Activated CD4-positive, alpha-beta T cell treated with anti-CD3 and anti-CD28 coated beads, Interleukin-2, amount 50 U/mL, for 48 hours (primary cell): ENCODE measurements at regions not wholly inside any gene's neighbourhood (a gene's known extent, or its start where the extent isn't known, plus 50 kb on each side); places are given as distances from the start of the nearest gene placed in this dataset.
"Not testable (repeated sequence)": the region's sequence is repeated elsewhere in the genome, so short reads cannot be mapped to it uniquely, and the experiment has no call there.

Source experiments
- DNase-seq, 2 experiments: peaks; one replicate each; pipeline ENCODE4 v3.0.0-alpha.2; 2020

GRCh38 chr2:21194147-21194546 lies 70.4 kb downstream of the TDRD15 start:
- no peak for DNase-seq

- no peak for DNase-seq
Observed at GRCh38 chr2:21194858-21195271, 71.1 kb downstream of the TDRD15 start.

GRCh38 chr2:21195326-21195725 lies 71.6 kb downstream of the TDRD15 start:
- no peak for DNase-seq

- no peak for DNase-seq
Observed at GRCh38 chr2:21198637-21199036, 74.9 kb downstream of the TDRD15 start.

DNA sequence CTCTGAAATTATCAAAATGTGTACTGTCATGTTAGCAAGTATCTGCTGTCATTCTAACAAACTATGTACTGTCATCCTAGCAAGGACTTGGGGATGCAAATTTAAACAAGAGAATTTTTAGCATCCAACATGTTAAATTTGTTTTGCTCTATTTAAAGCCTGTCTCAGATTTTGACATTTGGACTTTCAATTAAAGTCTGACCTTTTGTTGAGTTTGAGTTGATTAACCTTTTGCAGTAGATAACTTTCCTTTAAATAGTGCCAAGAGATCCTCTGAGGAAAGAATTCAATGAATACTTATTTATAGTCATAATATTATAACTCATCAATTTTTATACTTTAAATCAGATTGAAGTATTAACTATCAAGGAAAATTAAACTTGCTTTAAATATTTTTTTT lies 80.2 kb downstream of the TDRD15 start:
- no peak for DNase-seq

DNA sequence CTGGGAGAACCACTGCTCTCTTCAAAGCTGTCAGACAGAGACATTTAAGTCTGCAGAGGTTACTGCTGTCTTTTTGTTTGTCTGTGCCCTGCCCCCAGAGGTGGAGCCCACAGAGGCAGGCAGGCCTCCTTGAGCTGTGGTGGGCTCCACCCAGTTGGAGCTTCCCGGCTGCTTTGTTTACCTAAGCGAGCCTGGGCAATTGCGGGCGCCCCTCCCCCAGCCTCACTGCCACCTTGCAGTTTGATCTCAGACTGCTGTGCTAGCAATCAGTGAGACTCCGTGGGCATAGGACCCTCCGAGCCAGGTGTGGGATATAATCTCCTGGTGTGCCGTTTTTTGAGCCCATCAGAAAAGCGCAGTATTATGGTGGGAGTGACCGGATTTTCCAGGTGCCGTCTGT lies 90.3 kb downstream of the TDRD15 start:
- not testable (repeated sequence) for DNase-seq

- no peak for DNase-seq
Observed at GRCh38 chr2:21217442-21217841, 93.7 kb downstream of the TDRD15 start.

- DNase-seq: no peak
Observed at GRCh38 chr2:21220930-21221329, 97.2 kb downstream of the TDRD15 start.

DNA sequence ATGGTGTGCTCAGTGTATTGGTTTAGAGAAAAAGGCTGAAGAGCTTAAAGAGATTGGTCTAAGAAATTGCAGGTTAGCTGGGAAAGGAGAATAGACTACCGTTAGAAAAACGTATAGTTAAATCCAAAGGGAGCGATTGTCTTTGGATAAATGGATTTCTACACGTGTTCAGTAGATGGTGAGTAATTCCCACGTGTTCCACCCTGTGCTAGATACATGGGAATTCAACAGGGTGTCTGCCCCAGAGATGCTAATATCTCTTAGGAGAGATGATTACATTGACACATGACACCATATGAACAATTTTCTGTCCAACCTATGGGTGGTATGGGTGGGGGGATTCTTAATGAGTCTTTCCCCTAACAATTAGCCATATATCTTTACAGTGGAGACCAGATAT lies 99.8 kb downstream of the TDRD15 start:
- no peak for DNase-seq

- no peak for DNase-seq
Observed at GRCh38 chr2:21228041-21228895, 104.5 kb downstream of the TDRD15 start.

GRCh38 chr2:21229302-21229701 lies 105.5 kb downstream of the TDRD15 start:
- DNase-seq: no peak

GRCh38 chr2:21230140-21230539 lies 106.4 kb downstream of the TDRD15 start:
- no peak for DNase-seq

DNA sequence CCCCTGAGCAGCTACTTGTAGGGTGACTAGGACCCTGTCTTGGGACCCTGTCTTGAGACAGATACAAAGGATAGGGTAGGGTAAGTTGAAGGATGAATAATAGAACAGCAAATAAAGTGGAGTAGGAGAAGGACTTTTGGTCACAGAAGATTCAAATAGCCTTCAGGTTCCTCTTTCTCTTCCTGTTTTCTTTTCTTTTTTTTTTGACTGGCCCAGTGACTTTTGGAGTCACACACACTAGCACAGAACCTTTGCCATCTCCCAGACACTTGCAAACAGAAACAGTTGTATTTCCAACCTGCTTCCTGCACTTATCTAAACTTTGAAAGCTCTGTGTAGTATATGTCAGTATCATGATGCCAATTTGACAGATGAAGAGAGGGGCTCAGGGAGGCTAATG lies 108.2 kb downstream of the TDRD15 start:
- DNase-seq: no peak

GRCh38 chr2:21233194-21233593 lies 109.4 kb downstream of the TDRD15 start:
- no peak for DNase-seq

DNA sequence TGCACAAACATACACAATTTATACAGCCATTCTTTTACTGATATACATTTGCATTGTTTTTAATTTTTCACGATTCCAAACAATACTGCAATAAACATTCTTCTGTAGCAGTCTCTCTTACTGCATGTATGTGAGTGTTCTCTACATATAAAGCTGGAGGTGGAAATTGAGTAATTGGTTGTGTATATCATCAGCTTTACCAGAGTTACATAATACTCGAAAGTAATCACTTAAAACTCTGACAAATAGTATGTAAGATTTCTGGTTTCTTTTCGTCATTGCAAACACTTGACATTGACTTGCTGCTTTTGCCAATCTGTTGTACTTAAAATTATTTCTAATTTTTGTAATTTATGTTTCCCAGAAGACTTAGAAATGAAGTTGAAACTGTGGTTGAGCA lies 110.2 kb downstream of the TDRD15 start:
- no peak for DNase-seq

- no peak for DNase-seq
Observed at GRCh38 chr2:21234464-21235120, 110.8 kb downstream of the TDRD15 start.

- not testable (repeated sequence) for DNase-seq
Observed at GRCh38 chr2:21239749-21240148, 116.0 kb downstream of the TDRD15 start.

- no peak for DNase-seq
Observed at GRCh38 chr2:21244161-21244560, 120.4 kb downstream of the TDRD15 start.

DNA sequence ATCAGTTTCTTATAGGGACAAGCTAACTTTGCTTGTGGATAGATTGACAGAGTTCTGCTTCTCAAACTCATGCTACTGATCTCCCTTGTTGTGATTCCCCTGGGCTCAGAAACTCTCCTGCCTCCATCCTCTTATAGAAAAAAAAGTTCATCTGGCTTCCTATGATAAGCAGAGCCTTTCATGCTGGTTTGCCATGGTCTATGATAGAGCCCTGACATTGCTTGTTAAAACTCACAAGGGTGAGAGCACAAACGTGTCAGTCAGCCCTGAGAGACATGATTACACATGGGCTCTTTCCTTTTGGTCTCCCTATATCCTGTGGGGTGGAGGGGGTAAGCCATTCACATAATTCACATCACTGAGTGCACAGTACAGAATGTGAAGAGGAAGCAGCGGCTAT lies 121.8 kb downstream of the TDRD15 start:
- no peak for DNase-seq

DNA sequence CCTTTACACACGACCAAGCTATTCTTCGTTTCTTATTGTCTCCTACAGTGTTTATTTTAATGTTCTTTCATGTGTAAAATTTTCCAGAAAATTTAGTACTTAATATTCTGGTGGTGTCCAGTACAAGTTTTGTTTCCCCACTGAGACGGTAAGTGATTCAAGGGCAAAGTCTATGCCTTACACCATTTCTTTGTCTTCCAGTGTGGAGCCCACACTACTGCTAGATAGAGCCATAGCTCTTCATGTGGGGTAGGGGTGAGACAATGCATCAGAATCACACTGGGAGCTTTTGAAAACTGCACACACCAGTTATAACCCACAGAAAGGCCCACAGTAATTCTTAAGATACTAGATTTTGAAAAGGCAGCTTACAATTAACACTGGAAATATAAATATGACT lies 125.6 kb downstream of the TDRD15 start:
- DNase-seq: no peak

DNA sequence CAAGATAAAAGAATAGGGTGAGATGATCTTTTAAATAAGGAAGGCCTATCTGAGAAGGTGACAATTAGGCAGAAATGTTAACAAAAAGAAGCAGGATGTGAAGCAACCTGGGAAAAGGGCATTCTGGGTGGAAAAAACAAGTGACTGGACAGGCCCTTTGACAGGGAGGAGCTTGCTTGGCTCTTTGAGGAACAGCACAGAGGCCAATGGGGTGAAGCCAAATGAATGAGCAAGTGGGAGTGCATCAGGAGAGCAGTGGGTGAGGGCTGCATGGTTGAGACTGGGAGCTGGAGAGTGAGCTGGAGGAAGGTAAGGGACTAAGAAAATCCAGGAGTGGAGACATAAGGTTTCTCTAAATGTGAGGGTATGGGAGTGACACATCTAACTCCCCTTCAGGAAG lies 126.9 kb downstream of the TDRD15 start:
- DNase-seq: no peak

GRCh38 chr2:21251216-21251980 lies 127.6 kb downstream of the TDRD15 start:
- DNase-seq: no peak

DNA sequence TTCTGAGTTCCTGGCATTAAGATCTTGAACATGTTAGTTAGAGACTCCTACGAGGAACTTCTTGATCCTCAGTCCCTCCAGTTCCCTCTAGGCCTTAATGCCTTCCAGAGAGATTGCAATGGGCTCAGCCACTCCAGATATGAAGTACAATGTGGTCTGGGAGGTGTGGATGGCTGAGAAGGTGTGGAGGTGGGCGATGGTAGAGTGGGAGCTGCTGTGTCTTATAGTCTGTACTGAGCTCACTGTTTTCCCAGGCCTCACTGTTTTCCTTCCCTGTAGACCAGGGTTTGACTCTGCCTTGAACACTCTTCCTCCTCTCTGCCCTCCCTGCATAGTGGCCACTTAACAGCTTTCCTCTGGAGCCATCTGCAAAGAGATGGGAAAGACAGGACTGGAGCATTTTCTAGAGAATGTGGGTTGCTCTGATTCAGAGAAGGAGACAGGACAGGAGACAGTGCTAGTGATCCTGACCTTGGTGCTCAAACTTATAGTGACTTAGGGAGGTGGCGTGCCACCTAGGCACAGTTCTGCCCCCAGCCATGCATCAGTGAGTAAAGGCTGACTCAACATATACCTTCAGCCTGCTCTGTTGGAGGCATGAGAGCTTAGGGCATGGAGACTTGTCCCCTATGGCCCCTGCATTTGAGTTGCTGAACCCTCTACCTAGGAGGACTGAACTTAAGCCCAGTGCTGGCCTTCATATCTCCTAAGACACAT lies 129.7 kb downstream of the TDRD15 start:
- no peak for DNase-seq
